CD4-positive, alpha-beta T cell treated with Interleukin-4 for 1 hour (primary cell): ENCODE measurements at regions not wholly inside any gene's neighbourhood (a gene's known extent, or its start where the extent isn't known, plus 50 kb on each side); places are given as distances from the start of the nearest gene placed in this dataset.

Source experiments
- DNase-seq, 2 donors: peaks; one replicate each; pipeline ENCODE4 v3.0.0-alpha.2; 2020 to 2022

GRCh38 chr15:47824147-47824546, 106.8 kb downstream of the SEMA6D start:
- no peak for DNase-seq

GRCh38 chr15:47829667-47830066, 112.4 kb downstream of the SEMA6D start:
- no peak for DNase-seq

DNA sequence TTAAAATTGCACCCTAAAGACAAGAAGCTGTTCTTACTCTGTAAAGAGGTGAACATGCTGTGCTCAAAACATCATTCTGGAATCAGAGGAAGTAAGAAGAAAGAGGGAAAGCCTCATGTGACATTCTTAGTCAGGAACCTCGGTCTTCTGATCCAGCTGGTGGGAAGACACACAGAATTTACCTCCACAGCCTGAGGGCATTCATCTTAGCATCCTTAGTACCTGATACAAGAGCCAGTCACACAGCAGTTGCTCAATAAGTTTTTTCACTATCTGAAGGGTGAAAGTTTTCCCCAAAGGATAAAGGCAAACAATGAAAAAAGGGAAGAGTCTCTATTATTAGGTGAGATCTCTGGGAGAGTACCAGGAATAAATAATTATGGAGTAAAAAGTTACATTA, 116.8 kb downstream of the SEMA6D start:
- no peak for DNase-seq

DNA sequence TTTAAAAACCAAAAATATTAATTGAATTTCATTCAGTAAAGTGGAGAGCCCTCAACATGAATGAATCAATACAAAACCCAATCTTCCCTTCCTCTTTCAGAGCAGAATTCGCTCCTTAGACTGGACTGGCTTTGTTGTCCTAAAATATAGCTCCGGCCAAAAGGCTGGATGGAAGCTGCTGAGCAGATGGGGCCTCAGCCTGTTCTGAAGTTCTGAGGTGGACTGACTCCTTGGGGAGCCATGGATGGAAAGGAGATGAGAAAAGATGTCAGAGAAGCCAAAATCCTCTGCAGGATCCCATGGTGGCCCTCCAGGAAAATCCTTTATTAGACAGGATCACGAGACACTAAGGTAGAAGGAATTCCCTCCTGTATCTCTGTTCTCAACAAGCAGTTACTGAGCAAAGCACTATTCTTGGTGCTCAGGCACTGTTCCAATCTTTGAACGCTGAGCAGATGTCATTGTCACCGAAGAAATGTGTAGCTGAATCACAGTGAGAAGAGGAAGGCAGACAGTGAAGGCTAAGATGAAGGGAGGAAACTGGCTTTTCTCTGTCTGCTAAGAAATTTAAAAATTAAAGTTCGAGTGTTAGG, 122.0 kb downstream of the SEMA6D start:
- no peak for DNase-seq

- no peak for DNase-seq
Observed at GRCh38 chr15:47843124-47843663, 125.9 kb downstream of the SEMA6D start.

DNA sequence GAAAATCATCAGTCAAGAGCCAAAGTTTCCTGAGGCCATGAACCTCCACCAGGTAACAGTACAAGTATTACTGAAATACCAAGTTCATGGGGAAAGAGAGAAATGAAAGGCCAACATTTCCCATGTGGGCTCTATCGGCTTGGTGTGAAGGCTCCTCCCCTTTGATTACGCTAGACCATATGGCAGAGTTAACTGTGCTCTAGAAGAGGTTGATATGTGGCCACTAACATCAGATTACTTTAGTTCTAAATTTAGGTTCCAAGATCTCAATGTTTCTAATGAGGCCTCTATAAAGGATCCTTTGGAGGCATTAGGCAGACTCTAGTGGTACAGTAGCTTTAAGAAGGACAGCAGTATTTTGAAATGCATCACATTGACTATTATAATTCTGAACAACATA, 127.1 kb downstream of the SEMA6D start:
- no peak for DNase-seq

DNA sequence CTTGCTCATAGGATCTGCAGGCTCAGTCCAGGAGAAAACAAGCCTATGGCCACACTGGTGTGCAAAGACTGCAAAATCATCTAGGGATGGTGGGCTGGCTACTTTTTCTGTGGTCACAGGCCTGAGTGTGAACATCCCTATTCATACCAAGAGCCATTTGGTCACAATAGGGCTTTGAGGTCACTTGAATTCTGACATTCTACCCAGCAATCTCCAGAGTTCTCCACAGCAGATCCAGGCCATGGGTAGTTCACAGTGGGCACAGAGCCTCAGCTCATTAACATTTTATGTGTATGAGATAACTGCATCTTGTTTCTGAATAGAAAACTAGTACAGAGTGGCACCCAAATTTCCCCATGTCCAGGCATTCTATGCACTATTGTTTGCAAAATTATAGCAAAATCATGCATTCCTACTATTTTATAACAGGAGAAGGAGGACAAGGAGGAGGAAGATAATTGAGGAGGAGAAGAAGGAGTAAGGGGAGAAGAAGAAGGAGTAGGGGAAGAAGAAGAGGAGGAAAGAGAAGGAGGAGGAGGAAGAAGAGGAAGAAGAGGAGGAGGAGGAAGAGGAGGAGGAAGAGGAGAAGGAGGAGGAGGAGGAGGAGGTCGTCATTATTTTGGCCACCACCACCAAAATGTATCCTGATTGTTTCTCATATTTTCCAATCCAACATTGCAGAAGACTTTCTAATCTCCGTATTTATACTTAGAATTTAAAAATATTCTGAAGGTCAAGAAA, 129.0 kb downstream of the SEMA6D start:
- DNase-seq, result no peak

- DNase-seq, result no peak
Observed at GRCh38 chr15:47846876-47847275, 129.6 kb downstream of the SEMA6D start.

GRCh38 chr15:47856071-47856470, 138.8 kb downstream of the SEMA6D start:
- no peak for DNase-seq

DNA sequence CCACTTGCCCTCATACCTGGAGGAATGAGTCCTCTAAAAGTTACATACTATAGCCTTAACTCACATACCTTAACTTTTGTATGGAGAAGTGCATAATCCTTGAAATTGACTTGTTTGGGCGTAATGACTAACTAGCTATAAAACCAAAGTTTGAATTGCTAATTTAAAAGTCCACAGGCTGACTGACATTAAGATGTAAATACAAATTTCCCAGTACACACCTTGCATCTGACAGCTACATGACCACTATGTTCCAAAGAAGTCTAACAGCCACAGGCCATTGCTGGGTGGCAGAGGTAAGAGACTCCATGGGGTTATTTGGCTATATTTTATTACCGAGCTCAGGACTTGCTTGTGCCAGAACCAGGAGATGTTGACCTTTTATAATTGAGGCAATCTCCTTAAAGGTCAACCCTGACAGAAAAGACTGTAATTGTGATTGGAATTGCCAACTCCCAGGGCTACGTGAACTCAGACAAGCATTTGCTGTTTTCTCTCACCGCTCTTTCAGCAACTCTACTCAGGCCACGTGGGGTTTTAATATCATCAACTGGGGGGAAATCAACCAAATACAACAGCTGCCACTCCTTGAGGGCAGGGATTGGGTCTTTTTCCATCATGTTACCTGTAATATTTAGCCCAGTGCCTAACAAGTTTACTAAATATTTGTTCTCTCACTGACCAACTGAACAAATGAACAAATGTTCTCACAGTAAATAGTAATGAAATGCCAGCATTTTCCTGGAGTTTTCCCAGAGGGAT, 139.9 kb downstream of the SEMA6D start:
- DNase-seq, result no peak

DNA sequence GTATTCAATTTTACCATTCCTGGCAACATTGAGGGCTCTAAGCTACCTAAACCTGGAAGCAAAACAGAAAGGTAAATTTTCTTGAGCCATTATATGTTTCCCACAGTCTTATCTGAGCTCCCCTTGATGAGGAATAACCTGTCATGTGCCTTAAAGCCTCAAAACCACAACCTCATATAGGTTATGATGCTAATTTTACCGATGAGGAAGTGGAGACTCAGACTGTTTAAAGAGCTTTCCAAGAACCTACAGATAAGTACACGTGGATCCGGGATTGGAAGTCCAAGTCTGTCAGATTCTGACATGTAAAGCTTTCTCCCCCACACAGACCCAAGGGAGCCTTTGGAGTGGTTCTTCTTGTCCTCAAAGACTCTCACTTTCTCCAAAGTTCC, 140.5 kb downstream of the SEMA6D start:
- no peak for DNase-seq

GRCh38 chr15:47861111-47861903, 144.0 kb downstream of the SEMA6D start:
- no peak for DNase-seq

DNA sequence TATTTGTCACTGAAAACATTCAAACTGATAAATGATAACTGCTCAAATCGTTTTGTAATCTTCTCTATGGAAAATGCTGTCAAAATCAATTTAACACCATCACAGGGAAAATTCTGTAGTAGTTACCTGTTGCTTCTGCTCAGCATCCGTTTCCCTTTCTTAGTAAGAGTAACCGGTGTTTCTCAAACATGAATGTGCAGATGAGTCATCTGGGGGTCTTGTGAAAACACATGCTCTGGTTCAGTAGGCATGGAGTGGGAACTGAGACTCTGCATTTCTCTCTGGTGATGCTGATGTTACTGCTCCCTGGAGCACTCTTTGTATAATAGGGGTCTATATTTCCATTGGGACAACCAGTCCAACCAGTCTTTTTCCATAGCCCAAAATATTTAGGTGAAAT, 145.1 kb downstream of the SEMA6D start:
- no peak for DNase-seq

- no peak for DNase-seq
Observed at GRCh38 chr15:47866446-47866845, 149.1 kb downstream of the SEMA6D start.

- DNase-seq, result no peak
Observed at GRCh38 chr15:47870300-47870955, 153.1 kb downstream of the SEMA6D start.

DNA sequence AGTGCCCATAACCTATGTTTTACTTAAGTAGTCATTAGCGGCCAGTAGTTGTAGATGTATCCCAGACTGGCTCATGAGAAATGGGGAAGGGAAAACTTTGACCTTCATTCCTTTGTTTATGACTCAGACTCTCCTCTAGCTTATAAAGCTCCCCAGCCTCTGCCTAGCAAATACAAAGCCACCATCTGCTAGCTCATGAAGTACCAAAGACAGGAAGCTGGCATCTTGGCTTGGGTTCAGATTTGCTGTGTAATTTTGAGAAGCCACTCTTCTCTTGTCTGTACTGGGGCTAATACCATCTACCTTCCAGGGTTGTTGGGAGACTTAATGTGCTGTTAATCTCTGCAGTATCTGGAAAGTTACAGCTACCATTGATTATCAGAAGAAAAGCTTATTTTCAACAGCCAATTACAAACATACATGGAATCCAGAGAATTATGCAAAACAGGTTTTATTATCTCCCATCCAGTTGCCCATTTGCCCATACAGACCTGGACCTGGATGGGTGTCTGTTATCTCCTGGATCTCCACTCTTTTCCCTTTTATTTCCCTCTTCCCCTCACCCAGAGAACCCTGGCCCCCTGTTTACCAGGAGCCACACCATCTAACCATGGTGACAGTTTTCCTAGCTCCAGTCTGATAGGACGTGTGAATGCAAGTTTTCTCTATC, 153.8 kb downstream of the SEMA6D start:
- DNase-seq, result no peak

DNA sequence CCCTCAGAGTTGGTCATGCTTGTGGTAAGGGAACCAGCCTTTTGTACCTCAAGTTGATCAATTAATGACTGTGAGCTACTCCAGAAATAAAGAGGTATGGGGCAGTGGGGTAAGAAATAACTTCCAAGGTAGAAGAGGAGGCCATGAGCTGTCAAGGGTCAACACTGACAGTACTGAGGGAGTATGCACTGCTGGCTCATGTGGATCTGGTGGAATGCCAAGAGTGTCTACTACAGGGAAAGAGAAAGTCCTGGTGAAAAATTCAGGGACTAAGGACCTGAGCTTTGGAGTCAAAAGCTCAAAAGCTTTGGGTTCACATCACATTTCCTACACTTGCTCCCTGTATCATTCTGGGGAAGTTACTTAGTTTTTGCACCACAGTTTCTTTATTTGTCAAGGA, 154.9 kb downstream of the SEMA6D start:
- DNase-seq, result no peak

DNA sequence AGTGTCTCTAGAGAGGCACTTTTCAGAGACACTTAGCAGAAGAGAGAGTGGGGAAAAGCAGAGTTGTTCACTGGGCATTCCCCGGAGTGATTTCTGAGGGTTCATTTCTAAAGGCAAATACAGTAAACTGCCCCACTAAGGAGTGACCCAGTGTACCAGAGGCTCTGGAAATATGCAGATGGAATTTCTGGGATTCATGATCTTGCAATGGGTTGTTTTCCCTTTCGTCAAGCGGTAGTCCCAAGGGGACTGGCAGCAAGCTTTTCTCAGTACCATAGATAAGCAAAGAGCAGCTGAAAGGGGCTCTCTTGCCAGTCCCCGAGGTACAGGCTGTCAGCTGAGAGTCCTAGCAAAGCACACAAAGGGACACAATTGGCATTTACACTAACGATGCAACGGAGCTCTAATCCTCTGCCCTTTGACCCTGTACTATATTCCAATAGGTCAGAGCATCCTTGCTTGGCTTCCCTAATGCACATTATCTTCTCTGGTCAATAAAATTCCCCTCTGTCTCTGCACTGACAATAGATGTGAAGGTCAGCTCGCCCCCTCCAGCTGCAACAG, 155.6 kb downstream of the SEMA6D start:
- DNase-seq, result no peak

GRCh38 chr15:47876986-47877385, 159.7 kb downstream of the SEMA6D start:
- no peak for DNase-seq

DNA sequence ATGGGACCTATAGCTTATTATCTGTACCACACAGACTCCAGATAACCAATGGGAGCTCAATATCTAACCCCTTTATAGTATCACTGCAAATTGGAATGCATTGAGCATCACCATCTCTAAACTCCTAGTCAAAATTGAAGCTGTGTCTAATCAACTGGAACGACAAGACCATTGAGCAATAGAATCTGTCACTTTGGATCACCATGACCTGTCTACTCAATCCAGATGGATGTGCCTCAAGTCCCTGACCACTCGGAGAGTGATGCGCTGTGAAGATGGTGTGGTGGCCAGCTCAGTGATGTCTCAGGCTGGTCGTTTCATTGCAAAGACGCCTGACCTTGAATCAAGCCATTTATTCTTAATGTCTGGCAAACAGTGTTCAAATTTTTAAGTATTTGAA, 160.5 kb downstream of the SEMA6D start:
- no peak for DNase-seq

DNA sequence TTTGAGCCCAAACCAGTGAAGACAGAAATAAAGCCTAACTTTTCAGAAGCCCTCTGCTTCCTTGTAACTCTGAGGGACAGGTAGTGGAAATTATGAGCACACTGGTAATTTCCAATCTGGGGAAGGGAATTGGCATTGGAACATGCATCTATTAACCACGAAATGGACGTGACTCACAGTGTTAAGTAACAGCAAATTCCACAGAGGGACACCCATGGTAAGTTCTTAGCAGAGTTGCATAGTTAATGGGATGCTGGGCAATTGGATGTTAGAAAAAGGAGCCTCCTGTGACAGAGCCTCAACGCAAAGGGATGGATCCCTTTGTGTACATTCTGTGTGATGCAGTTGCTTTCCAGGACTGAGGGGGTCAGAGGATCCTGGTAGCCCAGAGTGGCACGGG, 168.6 kb downstream of the SEMA6D start:
- no peak for DNase-seq
